Activated CD4-positive, alpha-beta T cell treated with anti-CD3 and anti-CD28 coated beads for 36 hours (primary cell): ENCODE measurements at regions not wholly inside any gene's neighbourhood (a gene's known extent, or its start where the extent isn't known, plus 50 kb on each side); places are given as distances from the start of the nearest gene placed in this dataset.

Source experiments
- ATAC-seq: fragments of 200-7000 bp; cut with Tn5 transposase; one replicate; pipeline ENCODE4 v1.10.0; 2021; ENCODE audit warnings: mild to moderate bottlenecking, moderate library complexity
- CTCF ChIA-PET: fragments of 350-600 bp; sonication (Branson Sonifier 250); formaldehyde crosslinking; loops from one replicate; lab custom pipeline; 2021; ENCODE audit warnings: antibody characterized with exemption; lab: Charles Lee
- POLR2A ChIA-PET: fragments of 350-600 bp; sonication (Branson Sonifier 250); formaldehyde crosslinking; loops from one replicate; lab custom pipeline; 2021; ENCODE audit warnings: antibody characterized with exemption, inconsistent platforms; lab: Charles Lee
- DNase-seq: peaks from one replicate; pipeline ENCODE4 v3.0.0-alpha.2; 2020
- H3K27ac Mint-ChIP-seq: one replicate; pipeline ENCODE4 v1.8.0; 2021; ENCODE audit warnings: mixed read lengths
- H3K27me3 Mint-ChIP-seq: one replicate; pipeline ENCODE4 v1.8.0; 2021; ENCODE audit warnings: mixed read lengths
- H3K36me3 Mint-ChIP-seq: one replicate; pipeline ENCODE4 v1.8.0; 2021; ENCODE audit warnings: low read depth, mixed read lengths
- H3K4me1 Mint-ChIP-seq: one replicate; pipeline ENCODE4 v1.8.0; 2021; ENCODE audit warnings: mixed read lengths
- H3K4me3 Mint-ChIP-seq: one replicate; pipeline ENCODE4 v1.8.0; 2021; ENCODE audit warnings: mild to moderate bottlenecking, moderate library complexity, mixed read lengths
- H3K9me3 Mint-ChIP-seq: one replicate; pipeline ENCODE4 v1.8.0; 2021; ENCODE audit warnings: low read depth, mixed read lengths
- intact Hi-C, 2 experiments: fragments of 100-400 bp; cut with DNase I in 1 of 2; cut with micrococcal nuclease in 1 of 2; formaldehyde crosslinking; loops; one replicate each; pipeline versions ENCODE4 v1.14.2 to v1.15.1; 2022 to 2024; cut with DNase I, micrococcal nuclease

- peaks cover 3% of the 10 kb centered on the region for H3K4me1 Mint-ChIP-seq
- H3K9me3 Mint-ChIP-seq, result no peaks in the 10 kb centered on the region
- DNase-seq (no peak), ATAC-seq (no peak)
- H3K4me3 Mint-ChIP-seq, result no peak overlapping the region
- intact Hi-C loops, result no loop called here
- H3K36me3 Mint-ChIP-seq, result no peaks in the 10 kb centered on the region
- H3K27me3 Mint-ChIP-seq, result no peaks in the 10 kb centered on the region
- CTCF ChIA-PET, result no interaction called here
- H3K27ac Mint-ChIP-seq, result no peak overlapping the region
- POLR2A ChIA-PET, result no interaction called here
These were observed 58.8 kb downstream of the GADD45G start for GRCh38 chr9:89663614-89663970.

GRCh38 chr9:89664010-89664409 lies 59.2 kb downstream of the GADD45G start:
- POLR2A ChIA-PET, result no interaction called here
- Mint-ChIP-seq H3K9me3 (no peaks in the 10 kb centered on the region), H3K27ac (no peak overlapping the region), H3K4me1 (peaks cover 3% of the 10 kb centered on the region), H3K27me3 (no peaks in the 10 kb centered on the region), H3K4me3 (no peak overlapping the region), H3K36me3 (no peaks in the 10 kb centered on the region)
- intact Hi-C loops, result no loop called here
- ATAC-seq (no peak), DNase-seq (no peak)
- CTCF ChIA-PET, result interaction anchor here (0.6 kb wide), 1 partner anchor 26 kb away, joined by 3 read pairs; no protein-coding TSS in a partner anchor

- DNase-seq, result no peak
- intact Hi-C loops, result no loop called here
- Mint-ChIP-seq H3K4me1 (peaks cover 3% of the 10 kb centered on the region), H3K27ac (no peak overlapping the region), H3K4me3 (no peak overlapping the region), H3K9me3 (no peaks in the 10 kb centered on the region), H3K27me3 (no peaks in the 10 kb centered on the region), H3K36me3 (no peaks in the 10 kb centered on the region)
- ChIA-PET CTCF (interaction anchor here (1.3 kb wide), 1 partner anchor 21 kb away, joined by 4 read pairs; no protein-coding TSS in a partner anchor), POLR2A (no interaction called here)
- ATAC-seq, result no peak
These were observed 60.1 kb downstream of the GADD45G start for GRCh38 chr9:89664896-89665329.

GRCh38 chr9:89666364-89666763 lies 61.6 kb downstream of the GADD45G start:
- DNase-seq (no peak), ATAC-seq (no peak)
- intact Hi-C loops, result no loop called here
- Mint-ChIP-seq H3K36me3 (no peaks in the 10 kb centered on the region), H3K4me3 (no peak overlapping the region), H3K9me3 (peaks cover 2% of the 10 kb centered on the region), H3K4me1 (peaks cover 3% of the 10 kb centered on the region), H3K27me3 (no peaks in the 10 kb centered on the region), H3K27ac (no peak overlapping the region)
- ChIA-PET CTCF (interaction anchor here (1.3 kb wide), 1 partner anchor 22 kb away, joined by 4 read pairs; no protein-coding TSS in a partner anchor), POLR2A (no interaction called here)

- H3K27me3 Mint-ChIP-seq, result no peaks in the 10 kb centered on the region
- H3K9me3 Mint-ChIP-seq, result peaks cover 5% of the 10 kb centered on the region
- DNase-seq (no peak), ATAC-seq (no peak)
- CTCF ChIA-PET, result no interaction called here
- intact Hi-C loops, result no loop called here
- H3K4me1 Mint-ChIP-seq, result peaks cover 3% of the 10 kb centered on the region
- H3K36me3 Mint-ChIP-seq, result no peaks in the 10 kb centered on the region
- no peak overlapping the region for H3K4me3 Mint-ChIP-seq
- no peak overlapping the region for H3K27ac Mint-ChIP-seq
- POLR2A ChIA-PET, result no interaction called here
These were observed 62.1 kb downstream of the GADD45G start for GRCh38 chr9:89666950-89667349.

- intact Hi-C loops, result no loop called here
- ATAC-seq (no peak), DNase-seq (no peak)
- POLR2A ChIA-PET, result no interaction called here
- Mint-ChIP-seq H3K9me3 (peaks cover 5% of the 10 kb centered on the region), H3K4me1 (peaks cover 3% of the 10 kb centered on the region), H3K27ac (no peak overlapping the region), H3K4me3 (no peak overlapping the region), H3K27me3 (no peaks in the 10 kb centered on the region), H3K36me3 (no peaks in the 10 kb centered on the region)
- CTCF ChIA-PET, result no interaction called here
These were observed 62.9 kb downstream of the GADD45G start for GRCh38 chr9:89667726-89668125.

- CTCF ChIA-PET, result interaction anchor here (0.6 kb wide), 1 partner anchor 126 kb away, joined by 3 read pairs; no protein-coding TSS in a partner anchor
- Mint-ChIP-seq H3K9me3 (peaks cover 5% of the 10 kb centered on the region), H3K27me3 (no peaks in the 10 kb centered on the region), H3K4me1 (peaks cover 3% of the 10 kb centered on the region), H3K36me3 (no peaks in the 10 kb centered on the region), H3K27ac (no peak overlapping the region), H3K4me3 (no peak overlapping the region)
- intact Hi-C loops, result no loop called here
- POLR2A ChIA-PET, result no interaction called here
- DNase-seq (peak; percentile 31), ATAC-seq (peak; percentile 73)
These were observed 63.5 kb downstream of the GADD45G start for GRCh38 chr9:89668216-89668865.

GRCh38 chr9:89668866-89669246 lies 64.0 kb downstream of the GADD45G start:
- Mint-ChIP-seq H3K27ac (no peak overlapping the region), H3K36me3 (no peaks in the 10 kb centered on the region), H3K27me3 (no peaks in the 10 kb centered on the region), H3K4me1 (peaks cover 3% of the 10 kb centered on the region), H3K9me3 (peaks cover 5% of the 10 kb centered on the region), H3K4me3 (no peak overlapping the region)
- ChIA-PET CTCF (interaction anchor here (0.6 kb wide), 1 partner anchor 1617 kb away, joined by 3 read pairs; no protein-coding TSS in a partner anchor), POLR2A (no interaction called here)
- no peak for DNase-seq
- ATAC-seq, result no peak
- intact Hi-C loops, result no loop called here

GRCh38 chr9:89669361-89669842 lies 64.6 kb downstream of the GADD45G start:
- Mint-ChIP-seq H3K4me1 (peaks cover 3% of the 10 kb centered on the region), H3K27ac (no peak overlapping the region), H3K4me3 (no peak overlapping the region), H3K9me3 (peaks cover 5% of the 10 kb centered on the region), H3K36me3 (no peaks in the 10 kb centered on the region), H3K27me3 (no peaks in the 10 kb centered on the region)
- ChIA-PET CTCF (interaction anchor here (0.6 kb wide), 1 partner anchor 1617 kb away, joined by 3 read pairs; no protein-coding TSS in a partner anchor), POLR2A (no interaction called here)
- ATAC-seq (no peak), DNase-seq (no peak)
- intact Hi-C loops, result no loop called here

GRCh38 chr9:89670114-89670513 lies 65.3 kb downstream of the GADD45G start:
- DNase-seq (no peak), ATAC-seq (no peak)
- peaks cover 5% of the 10 kb centered on the region for H3K9me3 Mint-ChIP-seq
- POLR2A ChIA-PET, result no interaction called here
- CTCF ChIA-PET, result interaction anchor here (0.6 kb wide), 1 partner anchor 671 kb away, joined by 3 read pairs; no protein-coding TSS in a partner anchor
- H3K27me3 Mint-ChIP-seq, result no peaks in the 10 kb centered on the region
- H3K4me3 Mint-ChIP-seq, result no peak overlapping the region
- peaks cover 3% of the 10 kb centered on the region for H3K4me1 Mint-ChIP-seq
- H3K36me3 Mint-ChIP-seq, result no peaks in the 10 kb centered on the region
- H3K27ac Mint-ChIP-seq, result no peak overlapping the region
- intact Hi-C loops, result no loop called here

GRCh38 chr9:89670801-89671434 lies 66.1 kb downstream of the GADD45G start:
- ATAC-seq, result no peak
- Mint-ChIP-seq H3K4me3 (no peak overlapping the region), H3K4me1 (peaks cover 3% of the 10 kb centered on the region), H3K27ac (no peak overlapping the region), H3K36me3 (no peaks in the 10 kb centered on the region), H3K27me3 (no peaks in the 10 kb centered on the region), H3K9me3 (peaks cover 5% of the 10 kb centered on the region)
- POLR2A ChIA-PET, result no interaction called here
- CTCF ChIA-PET, result interaction anchor here (0.6 kb wide), 1 partner anchor 672 kb away, joined by 3 read pairs; no protein-coding TSS in a partner anchor
- DNase-seq, result no peak
- intact Hi-C loops, result no loop called here

GRCh38 chr9:89674667-89675057 lies 69.8 kb downstream of the GADD45G start:
- CTCF ChIA-PET, result no interaction called here
- H3K27ac Mint-ChIP-seq, result no peak overlapping the region
- peaks cover 5% of the 10 kb centered on the region for H3K9me3 Mint-ChIP-seq
- ATAC-seq, result no peak
- H3K27me3 Mint-ChIP-seq, result no peaks in the 10 kb centered on the region
- intact Hi-C loops, result no loop called here
- H3K36me3 Mint-ChIP-seq, result no peaks in the 10 kb centered on the region
- DNase-seq, result no peak
- no peak overlapping the region for H3K4me3 Mint-ChIP-seq
- POLR2A ChIA-PET, result no interaction called here
- no peaks in the 10 kb centered on the region for H3K4me1 Mint-ChIP-seq
